ENCODE measurements at regions not wholly inside any gene's neighbourhood (a gene's known extent, or its start where the extent isn't known, plus 50 kb on each side); places are given as distances from the start of the nearest gene placed in this dataset.
A peak's percentile ranks its signal among the peaks of the same experiment; 100 is the strongest.
"Not testable (repeated sequence)": the region's sequence is repeated elsewhere in the genome, so short reads cannot be mapped to it uniquely, and the experiment has no call there.

- no peak for DNase-seq
These were observed 174.6 kb downstream of the ABCA8 start for GRCh38 chr17:68780596-68780995.

- no peak for DNase-seq
These were observed 176.5 kb downstream of the ABCA8 start for GRCh38 chr17:68778726-68779125.

- no peak for DNase-seq
These were observed 176.9 kb upstream of the FAM20A start for GRCh38 chr17:68777856-68778694.

GRCh38 chr17:68777243-68777855 lies 176.2 kb upstream of the FAM20A start:
- DNase-seq, result peak; percentile 18

GRCh38 chr17:68776451-68776850 lies 175.3 kb upstream of the FAM20A start:
- DNase-seq, result no peak

GRCh38 chr17:68775969-68776368 lies 174.8 kb upstream of the FAM20A start:
- DNase-seq, result no peak

GRCh38 chr17:68775318-68775717 lies 174.2 kb upstream of the FAM20A start:
- no peak for DNase-seq

GRCh38 chr17:68771867-68772515 lies 170.8 kb upstream of the FAM20A start:
- DNase-seq, result no peak

- DNase-seq, result no peak
These were observed 167.6 kb upstream of the FAM20A start for GRCh38 chr17:68768804-68769203.

GRCh38 chr17:68766640-68767039 lies 165.5 kb upstream of the FAM20A start:
- DNase-seq, result no peak

- no peak for DNase-seq
These were observed 162.4 kb upstream of the FAM20A start for GRCh38 chr17:68763562-68763961.

GRCh38 chr17:68762911-68763310 lies 161.7 kb upstream of the FAM20A start:
- no peak for DNase-seq

GRCh38 chr17:68760141-68760475 lies 158.9 kb upstream of the FAM20A start:
- DNase-seq, result no peak

- DNase-seq, result peak; percentile 77
These were observed 158.4 kb upstream of the FAM20A start for GRCh38 chr17:68759343-68760140.

- DNase-seq, result no peak
These were observed 157.8 kb upstream of the FAM20A start for GRCh38 chr17:68759002-68759342.

GRCh38 chr17:68757866-68758757 lies 156.9 kb upstream of the FAM20A start:
- DNase-seq, result not testable (repeated sequence)

- no peak for DNase-seq
These were observed 153.0 kb upstream of the FAM20A start for GRCh38 chr17:68753985-68754769.

GRCh38 chr17:68750208-68750562 lies 149.0 kb upstream of the FAM20A start:
- no peak for DNase-seq

- DNase-seq, result no peak
These were observed 148.4 kb upstream of the FAM20A start for GRCh38 chr17:68749349-68750207.

- DNase-seq, result no peak
These were observed 147.2 kb upstream of the FAM20A start for GRCh38 chr17:68748381-68748780.
